ENCODE measurements at regions not wholly inside any gene's neighbourhood (a gene's known extent, or its start where the extent isn't known, plus 50 kb on each side); places are given as distances from the start of the nearest gene placed in this dataset.

- Histone ChIP-seq H3K9me3 (ENCODE audit: insufficient read depth, low read length) (no peaks in the 10 kb centered on the region), H3K4me2 (ENCODE audit: low read length) (no peak overlapping the region), H3K9ac (ENCODE audit: low read length) (no peak overlapping the region), H3K4me1 (ENCODE audit: low read length) (0 out of 2 replicates have a peak, but pooled peaks cover 6% of the 10 kb centered on the region), H4K20me1 (ENCODE audit: insufficient read depth, low read length) (no peaks in the 10 kb centered on the region), H2AFZ (ENCODE audit: low read depth, low read length) (no peak overlapping the region), H3K79me2 (ENCODE audit: low read length) (no peaks in the 10 kb centered on the region), H3K4me3 (ENCODE audit: low read length) (no peak overlapping the region), H3K27me3 (ENCODE audit: low read depth, low read length) (no peaks in the 10 kb centered on the region), H3K36me3 (replicated peaks; ENCODE audit: low read depth, low read length) (no peaks in the 10 kb centered on the region), H3K27ac (ENCODE audit: low read length) (no peak overlapping the region)
- TF ChIP-seq EZH2phosphoT487 (IDR thresholded peaks at IDR 0.05; ENCODE audit: low read depth) = no peak
- TF ChIP-seq, protein P1, sequence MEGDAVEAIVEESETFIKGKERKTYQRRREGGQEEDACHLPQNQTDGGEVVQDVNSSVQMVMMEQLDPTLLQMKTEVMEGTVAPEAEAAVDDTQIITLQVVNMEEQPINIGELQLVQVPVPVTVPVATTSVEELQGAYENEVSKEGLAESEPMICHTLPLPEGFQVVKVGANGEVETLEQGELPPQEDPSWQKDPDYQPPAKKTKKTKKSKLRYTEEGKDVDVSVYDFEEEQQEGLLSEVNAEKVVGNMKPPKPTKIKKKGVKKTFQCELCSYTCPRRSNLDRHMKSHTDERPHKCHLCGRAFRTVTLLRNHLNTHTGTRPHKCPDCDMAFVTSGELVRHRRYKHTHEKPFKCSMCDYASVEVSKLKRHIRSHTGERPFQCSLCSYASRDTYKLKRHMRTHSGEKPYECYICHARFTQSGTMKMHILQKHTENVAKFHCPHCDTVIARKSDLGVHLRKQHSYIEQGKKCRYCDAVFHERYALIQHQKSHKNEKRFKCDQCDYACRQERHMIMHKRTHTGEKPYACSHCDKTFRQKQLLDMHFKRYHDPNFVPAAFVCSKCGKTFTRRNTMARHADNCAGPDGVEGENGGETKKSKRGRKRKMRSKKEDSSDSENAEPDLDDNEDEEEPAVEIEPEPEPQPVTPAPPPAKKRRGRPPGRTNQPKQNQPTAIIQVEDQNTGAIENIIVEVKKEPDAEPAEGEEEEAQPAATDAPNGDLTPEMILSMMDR (IDR thresholded peaks at IDR 0.05; ENCODE audit: low read depth, low read length) = no peak
Measured at GRCh38 chr21:33985117-33986050, 69.8 kb upstream of the ATP5PO start.

DNA sequence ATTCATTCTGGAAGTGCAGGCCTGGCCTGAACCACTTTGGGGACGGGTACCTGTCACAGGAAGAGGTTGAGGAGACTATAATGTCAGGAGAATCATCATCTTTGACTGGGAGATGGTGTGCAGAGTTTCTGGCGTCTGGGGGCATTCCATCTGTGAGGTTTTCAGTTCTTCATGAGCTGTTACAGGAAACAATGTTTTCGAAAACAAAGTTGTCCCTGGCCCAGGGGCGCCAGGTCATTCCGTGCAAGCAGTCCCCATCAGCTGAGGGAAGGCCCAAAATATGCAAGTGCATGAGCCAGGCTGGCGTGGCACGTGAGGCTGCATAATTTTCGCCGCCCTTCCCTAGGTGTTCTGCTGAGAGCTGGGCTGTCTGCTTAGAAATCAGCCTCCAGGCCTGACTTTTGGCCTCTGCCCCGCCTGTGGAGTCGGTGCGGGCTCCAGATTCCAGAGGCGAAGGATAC, 68.4 kb upstream of the ATP5PO start:
- Histone ChIP-seq H3K36me3 (replicated peaks; ENCODE audit: low read depth, low read length) (no peaks in the 10 kb centered on the region), H3K4me1 (ENCODE audit: low read length) (0 out of 2 replicates have a peak, but pooled peaks cover 6% of the 10 kb centered on the region), H3K9ac (ENCODE audit: low read length) (no peak overlapping the region), H3K4me3 (ENCODE audit: low read length) (no peak overlapping the region), H3K9me3 (ENCODE audit: insufficient read depth, low read length) (no peaks in the 10 kb centered on the region), H3K4me2 (ENCODE audit: low read length) (no peak overlapping the region), H2AFZ (ENCODE audit: low read depth, low read length) (no peak overlapping the region), H3K27me3 (ENCODE audit: low read depth, low read length) (no peaks in the 10 kb centered on the region), H4K20me1 (ENCODE audit: insufficient read depth, low read length) (no peaks in the 10 kb centered on the region), H3K27ac (ENCODE audit: low read length) (no peak overlapping the region), H3K79me2 (ENCODE audit: low read length) (no peaks in the 10 kb centered on the region)
- no peak for TF ChIP-seq EZH2phosphoT487 (IDR thresholded peaks at IDR 0.05; ENCODE audit: low read depth)
- TF ChIP-seq, protein P1 (IDR thresholded peaks at IDR 0.05; ENCODE audit: low read depth, low read length) = no peak

GRCh38 chr21:33981391-33982101, 65.9 kb upstream of the ATP5PO start:
- no peak overlapping the region for H3K9ac ChIP-seq (ENCODE audit: low read length)
- H3K4me1 ChIP-seq (ENCODE audit: low read length) = peaks cover 13% of the 10 kb centered on the region
- no peaks in the 10 kb centered on the region for H3K79me2 ChIP-seq (ENCODE audit: low read length)
- H3K36me3 ChIP-seq (replicated peaks; ENCODE audit: low read depth, low read length) = no peaks in the 10 kb centered on the region
- H3K9me3 ChIP-seq (ENCODE audit: insufficient read depth, low read length) = no peaks in the 10 kb centered on the region
- H3K4me3 ChIP-seq (ENCODE audit: low read length) = no peak overlapping the region
- no peak for TF ChIP-seq EZH2phosphoT487 (IDR thresholded peaks at IDR 0.05; ENCODE audit: low read depth)
- TF ChIP-seq, protein P1 (IDR thresholded peaks at IDR 0.05; ENCODE audit: low read depth, low read length) = no peak
- no peak overlapping the region for H3K4me2 ChIP-seq (ENCODE audit: low read length)
- no peak overlapping the region for H3K27ac ChIP-seq (ENCODE audit: low read length)
- no peaks in the 10 kb centered on the region for H3K27me3 ChIP-seq (ENCODE audit: low read depth, low read length)
- H2AFZ ChIP-seq (ENCODE audit: low read depth, low read length) = no peak overlapping the region
- no peaks in the 10 kb centered on the region for H4K20me1 ChIP-seq (ENCODE audit: insufficient read depth, low read length)

Measured in OCI-LY3 (cell line).